Right lobe of liver (tissue), 4 donors: ENCODE measurements at regions not wholly inside any gene's neighbourhood (a gene's known extent, or its start where the extent isn't known, plus 50 kb on each side); places are given as distances from the start of the nearest gene placed in this dataset.

ENCODE experiments used
- CTCF ChIP-seq, 4 donors: fragments of 200-600 bp in 3 of 4; fragments of 450-650 bp in 1 of 4; IDR thresholded peaks; one replicate each; pipeline versions ENCODE4 v1.5.1 to v1.8.0; 2016 to 2022; ENCODE audit warnings: antibody characterized with exemption in 4 of 4, mild to moderate bottlenecking in 2 of 4
- POLR2A ChIP-seq: fragments of 450-650 bp; IDR thresholded peaks from one replicate; pipeline ENCODE4 v1.6.1; 2017; ENCODE audit warnings: antibody characterized with exemption, mild to moderate bottlenecking
- donor health status: DM: no; HTN: no; CAD: no.
- donor health status: DM: no; HTN: no; CAD: no.
- donor health status: DM: no; HTN: yes; CAD: no.

GRCh38 chr2:64204703-64205102 is 60.5 kb upstream of the PELI1 start:
- TF ChIP-seq POLR2A: no peak
- no peak for TF ChIP-seq CTCF (IDR thresholded peaks at IDR 0.05)
